K562 (cell line): ENCODE measurements at regions not wholly inside any gene's neighbourhood (a gene's known extent, or its start where the extent isn't known, plus 50 kb on each side); places are given as distances from the start of the nearest gene placed in this dataset.

Experiments used
- ATAC-seq: fragments of 200-7000 bp; cut with Tn5 transposase; 3 replicates; pipeline ENCODE4 v1.9.1; 2020; ENCODE audit warnings: moderate library complexity
- BruUV-seq: library from RNA; stranded (reverse); fragments of 400-500 nt; replicated peaks from 2 replicates; lab custom pipeline; 2021; lab: Mats Ljungman, UMichigan
- CTCF ChIA-PET: fragments of 300-600 bp; formaldehyde crosslinking; extraction: SDS; loops from one replicate; lab custom pipeline; 2021; ENCODE audit warnings: low intra/inter-chr PET ratio; lab: Yijun Ruan, JAX
- POLR2A ChIA-PET: fragments of 300-600, 350-650 bp; sonication (Branson Sonifier 250); formaldehyde crosslinking; extraction: SDS; loops from one replicate; lab custom pipeline; 2021; ENCODE audit warnings: antibody characterized with exemption, inconsistent platforms; lab: Yijun Ruan, JAX
- DNase-seq, 4 experiments: peaks; one replicate each; pipeline versions ENCODE4 v3.0.0 to v3.0.0-alpha.2; 2011 to 2018; ENCODE audit warnings: low spot score in 3 of 4, mixed read lengths in 3 of 4; ENCODE audit errors: extremely low read depth in 1 of 4
- FAIRE-seq: peaks from 2 replicates; lab custom pipeline; 2011; peaks lifted over from hg19 to GRCh38; lab: Jason Lieb, UNC
- H2AFZ ChIP-seq: 2 replicates; pipeline ENCODE4 v1.6.0; 2011; ENCODE audit warnings: low read depth, low read length, control low read depth, inconsistent platforms
- H3K27ac ChIP-seq: fragments of 200-600 bp; 3 replicates; pipeline ENCODE4 v1.8.0; 2011; ENCODE audit warnings: low read depth, mild to moderate bottlenecking, control low read depth, inconsistent platforms, low read length, moderate library complexity, mixed read lengths; ENCODE audit errors: extremely low read depth
- H3K27me3 ChIP-seq, 2 experiments: fragments of 300-600 bp in 1 of 2; 2 replicates in 1 of 2; 3 replicates in 1 of 2; pipeline versions ENCODE4 v1.6.0 to v1.8.0; 2011; ENCODE audit warnings: inconsistent platforms in 2 of 2, low read length in 2 of 2, mild to moderate bottlenecking in 1 of 2, mixed read lengths in 1 of 2, moderate library complexity in 1 of 2; ENCODE audit not compliant: control insufficient read depth in 2 of 2, insufficient read depth in 2 of 2
- H3K36me3 ChIP-seq: fragments of 300-600 bp; 3 replicates; pipeline ENCODE4 v1.8.0; 2011; ENCODE audit warnings: mild to moderate bottlenecking, low read length, inconsistent platforms; ENCODE audit not compliant: control insufficient read depth, insufficient read depth
- H3K4me1 ChIP-seq, 2 experiments: fragments of 200-600 bp in 1 of 2; replicated peaks in 1 of 2; 2 replicates in 1 of 2; 3 replicates in 1 of 2; pipeline versions ENCODE4 v1.5.1 to v1.8.0; 2011; ENCODE audit warnings: inconsistent platforms in 2 of 2, low read length in 2 of 2, mild to moderate bottlenecking in 1 of 2, mixed read lengths in 1 of 2, moderate library complexity in 1 of 2; ENCODE audit not compliant: control insufficient read depth in 2 of 2, insufficient read depth in 2 of 2
- H3K4me2 ChIP-seq: 2 replicates; pipeline ENCODE4 v1.6.1; 2011; ENCODE audit warnings: low read length, control low read depth, inconsistent platforms, mixed read lengths; ENCODE audit not compliant: insufficient read depth
- H3K4me3 ChIP-seq: fragments of 200-600 bp; sonication (generic), shearing (Covaris generic); 2 replicates; pipeline ENCODE4 v1.5.1; 2016; ENCODE audit warnings: control low read depth, inconsistent platforms
- H3K79me2 ChIP-seq: fragments of 200-600 bp; 3 replicates; pipeline ENCODE4 v1.8.0; 2011; ENCODE audit warnings: low read length, inconsistent platforms; ENCODE audit not compliant: control insufficient read depth, insufficient read depth
- H3K9ac ChIP-seq, 2 experiments: 2 replicates each; pipeline versions ENCODE4 v1.6.0 to v1.6.1; 2011; ENCODE audit warnings: low read depth in 2 of 2, low read length in 2 of 2, control low read depth in 1 of 2, inconsistent platforms in 1 of 2, mild to moderate bottlenecking in 1 of 2, mixed read lengths in 1 of 2; ENCODE audit not compliant: insufficient read depth in 1 of 2
- H3K9me1 ChIP-seq: one replicate; pipeline ENCODE4 v1.6.0; 2011; ENCODE audit warnings: inconsistent platforms, mild to moderate bottlenecking, low read length, moderate library complexity; ENCODE audit not compliant: control insufficient read depth, insufficient read depth
- H3K9me3 ChIP-seq: replicated peaks from 2 replicates; pipeline ENCODE4 v1.5.1; 2011; ENCODE audit warnings: low read depth, low read length, inconsistent platforms; ENCODE audit not compliant: control insufficient read depth, insufficient read depth
- H4K20me1 ChIP-seq: replicated peaks from 2 replicates; pipeline ENCODE4 v1.6.1; 2011; ENCODE audit warnings: low read length, inconsistent platforms, mixed read lengths; ENCODE audit not compliant: control insufficient read depth, insufficient read depth
- CREB3L1 ChIP-seq: fragments of 450-650 bp; IDR thresholded peaks from 2 replicates; pipeline ENCODE4 v1.6.1; 2014; ENCODE audit warnings: low read depth, mild to moderate bottlenecking, moderate library complexity, borderline replicate concordance
- CXXC5 ChIP-seq: fragments of 250-450 bp; sonication (Bioruptor Pico); IDR thresholded peaks from 2 replicates; pipeline ENCODE4 v1.8.0; 2022; ENCODE audit warnings: inconsistent platforms, mild to moderate bottlenecking, moderate library complexity
- EWSR1 ChIP-seq: fragments of 450-650 bp; IDR thresholded peaks from 2 replicates; pipeline ENCODE4 v1.6.1; 2018; ENCODE audit warnings: borderline replicate concordance, mild to moderate bottlenecking, low read depth, moderate library complexity; ENCODE audit not compliant: partially characterized antibody
- NEUROD1 ChIP-seq: fragments of 150-350 bp; IDR thresholded peaks from 2 replicates; pipeline ENCODE4 v1.6.1; 2014; ENCODE audit warnings: borderline replicate concordance, low read length, low read depth; ENCODE audit not compliant: partially characterized antibody
- PHF8 ChIP-seq: fragments of 200-600 bp; sonication (generic); IDR thresholded peaks from 2 replicates; pipeline ENCODE4 v1.6.1; 2012; ENCODE audit warnings: mixed run types, mild to moderate bottlenecking, inconsistent platforms, low read length, moderate library complexity, borderline replicate concordance
- POLR2G ChIP-seq: fragments of 200-400 bp; formaldehyde crosslinking; IDR thresholded peaks from 2 replicates; pipeline ENCODE4 v1.6.1; 2017; ENCODE audit warnings: low read depth, mild to moderate bottlenecking, antibody characterized with exemption, low read length, moderate library complexity
- TAF9B ChIP-seq: fragments of 450-650 bp; IDR thresholded peaks from 2 replicates; pipeline ENCODE4 v1.6.1; 2018; ENCODE audit warnings: mild to moderate bottlenecking; ENCODE audit not compliant: partially characterized antibody
- TFE3 ChIP-seq: fragments of 450-650 bp; formaldehyde crosslinking; IDR thresholded peaks from 2 replicates; pipeline ENCODE4 v1.4.0; 2020; ENCODE audit warnings: mild to moderate bottlenecking, mixed read lengths
- ZNF79 ChIP-seq: fragments of 250-450 bp; sonication (Bioruptor Pico); IDR thresholded peaks from 2 replicates; pipeline ENCODE4 v1.4.0; 2020; ENCODE audit warnings: low read depth, mild to moderate bottlenecking, moderate library complexity
- ZSCAN32 ChIP-seq: fragments of 450-650 bp; formaldehyde crosslinking; IDR thresholded peaks from 2 replicates; pipeline ENCODE4 v1.4.0; 2020; ENCODE audit warnings: mild to moderate bottlenecking, moderate library complexity
- WGBS: fragments of 100-300 bp; shearing (Covaris generic); methylation state at CpG from one replicate; pipeline ENCODE4 v1.1.6; 2016; ENCODE audit warnings: low coverage, mixed read lengths; ENCODE audit not compliant: insufficient coverage; ENCODE audit errors: missing lambda C conversion rate; 5-methylcytosine and 5-hydroxymethylcytosine counted together
- in situ Hi-C: fragments of 300-500 bp; cut with MboI; formaldehyde crosslinking; loops from 4 replicates; pipeline ENCODE4 v1.15.0; 2018; ENCODE audit warnings: inconsistent platforms, mixed read lengths
- intact Hi-C: fragments of 100-400 bp; cut with micrococcal nuclease; formaldehyde crosslinking; loops from 2 replicates; pipeline ENCODE4 v1.14.2; 2022

- FAIRE-seq (no peak), DNase-seq (no peak), ATAC-seq (no peak)
- Histone ChIP-seq H3K9me3 (no peaks in the 10 kb centered on the region), H2AFZ (no peak overlapping the region), H3K36me3 (no peaks in the 10 kb centered on the region), H3K27me3 (no peaks in the 10 kb centered on the region), H3K9ac (no peak overlapping the region), H3K27ac (no peak overlapping the region), H4K20me1 (no peaks in the 10 kb centered on the region), H3K4me1 (no peaks in the 10 kb centered on the region), H3K4me2 (no peak overlapping the region), H3K79me2 (no peaks in the 10 kb centered on the region), H3K9me1 (no peaks in the 10 kb centered on the region), H3K4me3 (no peak overlapping the region)
- in situ Hi-C loops (no loop called here), intact Hi-C loops (no loop called here)
- TF ChIP-seq NEUROD1 (no peak), EWSR1 (no peak), ZSCAN32 (CRISPR knock-in tag) (no peak), TFE3 (CRISPR knock-in tag) (no peak), PHF8 (no peak), ZNF79 (CRISPR knock-in tag) (no peak), POLR2G (no peak), TAF9B (no peak), CREB3L1 (no peak), CXXC5 (CRISPR knock-in tag) (no peak)
- 7% methylated on average over 2 of the region's 2 CpGs for WGBS
- no TSS peak for BruUV-seq
- ChIA-PET CTCF (no interaction called here), POLR2A (no interaction called here)
Observed at GRCh38 chr4:14180166-14180565, 552.6 kb upstream of the BOD1L1 start.
